ENCODE measurements at regions not wholly inside any gene's neighbourhood (a gene's known extent, or its start where the extent isn't known, plus 50 kb on each side); places are given as distances from the start of the nearest gene placed in this dataset.

DNA sequence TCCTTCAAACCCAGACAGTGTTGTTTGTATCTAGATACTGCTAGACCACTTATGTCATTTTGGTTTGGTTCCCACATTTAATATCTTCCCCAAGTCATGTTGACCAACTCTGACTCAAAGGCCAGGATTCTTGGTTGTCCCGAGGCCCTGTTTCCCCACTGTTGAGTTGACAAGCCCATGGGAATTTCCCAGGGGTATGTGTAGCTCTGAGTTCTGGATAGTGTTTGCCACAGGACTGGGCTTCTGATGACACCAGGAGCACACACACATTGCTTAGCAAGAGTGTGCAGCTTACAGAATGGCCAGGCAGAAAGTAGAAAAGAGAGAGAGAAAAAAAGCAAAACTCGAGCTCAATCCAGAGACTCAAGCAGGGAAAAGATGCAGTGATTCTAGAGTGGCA lies 214.4 kb downstream of the NXNL2 start:
- TF ChIP-seq, protein P1, sequence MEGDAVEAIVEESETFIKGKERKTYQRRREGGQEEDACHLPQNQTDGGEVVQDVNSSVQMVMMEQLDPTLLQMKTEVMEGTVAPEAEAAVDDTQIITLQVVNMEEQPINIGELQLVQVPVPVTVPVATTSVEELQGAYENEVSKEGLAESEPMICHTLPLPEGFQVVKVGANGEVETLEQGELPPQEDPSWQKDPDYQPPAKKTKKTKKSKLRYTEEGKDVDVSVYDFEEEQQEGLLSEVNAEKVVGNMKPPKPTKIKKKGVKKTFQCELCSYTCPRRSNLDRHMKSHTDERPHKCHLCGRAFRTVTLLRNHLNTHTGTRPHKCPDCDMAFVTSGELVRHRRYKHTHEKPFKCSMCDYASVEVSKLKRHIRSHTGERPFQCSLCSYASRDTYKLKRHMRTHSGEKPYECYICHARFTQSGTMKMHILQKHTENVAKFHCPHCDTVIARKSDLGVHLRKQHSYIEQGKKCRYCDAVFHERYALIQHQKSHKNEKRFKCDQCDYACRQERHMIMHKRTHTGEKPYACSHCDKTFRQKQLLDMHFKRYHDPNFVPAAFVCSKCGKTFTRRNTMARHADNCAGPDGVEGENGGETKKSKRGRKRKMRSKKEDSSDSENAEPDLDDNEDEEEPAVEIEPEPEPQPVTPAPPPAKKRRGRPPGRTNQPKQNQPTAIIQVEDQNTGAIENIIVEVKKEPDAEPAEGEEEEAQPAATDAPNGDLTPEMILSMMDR (IDR thresholded peaks at IDR 0.05): no peak
- no peak for TF ChIP-seq POLR2A (IDR thresholded peaks at IDR 0.05)

All from lower leg skin (tissue), 3 donors.